ENCODE measurements at regions not wholly inside any gene's neighbourhood (a gene's known extent, or its start where the extent isn't known, plus 50 kb on each side); places are given as distances from the start of the nearest gene placed in this dataset.
"Not testable (repeated sequence)": the region's sequence is repeated elsewhere in the genome, so short reads cannot be mapped to it uniquely, and the experiment has no call there.

DNA sequence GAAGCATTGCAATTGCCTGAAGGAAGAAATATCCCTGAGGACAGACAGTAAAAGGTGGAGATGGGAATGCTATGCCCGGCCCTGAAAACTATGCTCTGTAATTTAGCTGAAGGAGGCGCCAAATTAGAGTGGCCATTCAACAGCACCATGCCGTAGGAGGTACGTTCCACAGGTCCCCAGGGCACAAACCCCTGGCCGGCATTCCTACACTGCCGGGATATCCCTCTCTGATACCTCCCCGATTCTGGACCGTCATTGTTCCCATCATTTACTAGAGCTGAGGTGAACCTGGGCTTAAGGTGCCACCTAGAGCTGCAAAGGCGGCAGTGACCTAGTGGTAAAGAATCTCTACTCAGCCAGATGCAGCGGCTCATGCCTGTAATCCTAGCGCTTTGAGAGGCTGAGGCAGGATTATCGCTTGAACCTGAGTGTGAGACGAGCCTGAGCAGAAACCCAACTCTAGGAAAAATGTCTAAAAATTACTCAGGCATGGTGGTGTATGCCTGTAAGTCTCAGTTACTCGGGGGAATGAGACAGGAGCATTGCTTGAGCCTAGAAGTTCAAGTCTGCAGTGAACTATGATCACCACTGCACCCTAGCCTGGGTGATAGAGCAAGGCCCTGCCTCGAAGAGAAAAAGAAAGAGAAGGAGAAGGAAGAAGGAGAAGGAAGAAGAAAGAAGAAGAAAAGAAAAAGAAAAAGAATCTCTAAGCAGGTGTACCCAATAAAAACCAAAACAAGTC is 53.0 kb upstream of the TNKS2 start:
- DNase-seq (ENCODE audit: low spot score), result no peak
- peak; percentile 34 for ATAC-seq
- intact Hi-C loops (cut with DNase I), result no loop called here

DNA sequence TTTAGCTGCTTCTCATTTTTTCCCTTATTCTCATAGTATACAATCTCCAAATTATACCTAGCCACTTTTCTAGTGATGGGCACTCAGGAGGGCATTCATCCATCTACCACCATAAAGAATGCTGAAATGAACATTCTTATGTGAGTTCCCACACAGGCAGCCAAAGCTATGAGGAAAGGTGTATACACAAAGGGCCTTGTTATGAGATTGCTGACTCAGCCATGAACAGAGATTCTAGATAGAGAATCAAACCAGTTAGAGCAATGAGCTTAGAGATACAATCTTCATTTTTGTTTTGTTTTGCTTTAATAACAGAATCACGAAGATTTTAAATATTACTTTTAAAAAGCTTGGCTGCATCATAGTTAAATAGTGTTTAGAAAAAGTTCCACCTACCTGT is 54.8 kb upstream of the TNKS2 start:
- ATAC-seq (no peak), DNase-seq (ENCODE audit: low spot score) (no peak)
- intact Hi-C loops (cut with DNase I), result no loop called here

DNA sequence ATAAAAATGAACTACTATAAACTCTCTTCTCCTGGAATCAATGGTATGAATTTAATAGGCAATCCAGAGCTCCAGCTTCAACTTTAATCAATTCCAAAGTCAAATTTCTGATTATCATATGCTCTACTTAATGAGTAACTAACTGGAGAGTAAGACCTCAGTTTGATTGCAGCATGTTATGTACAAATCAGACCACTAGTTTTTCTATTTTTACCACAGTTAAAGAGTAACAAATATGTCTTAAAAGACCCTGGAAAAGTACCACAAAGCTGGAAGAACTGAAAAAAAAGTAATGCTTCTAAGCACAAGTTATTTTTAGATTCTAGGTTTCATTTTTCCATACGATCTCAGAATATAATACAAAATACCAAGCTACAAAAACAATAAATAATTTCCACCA is 56.0 kb upstream of the TNKS2 start:
- ATAC-seq (no peak), DNase-seq (ENCODE audit: low spot score) (no peak)
- intact Hi-C loops (cut with DNase I), result no loop called here

DNA sequence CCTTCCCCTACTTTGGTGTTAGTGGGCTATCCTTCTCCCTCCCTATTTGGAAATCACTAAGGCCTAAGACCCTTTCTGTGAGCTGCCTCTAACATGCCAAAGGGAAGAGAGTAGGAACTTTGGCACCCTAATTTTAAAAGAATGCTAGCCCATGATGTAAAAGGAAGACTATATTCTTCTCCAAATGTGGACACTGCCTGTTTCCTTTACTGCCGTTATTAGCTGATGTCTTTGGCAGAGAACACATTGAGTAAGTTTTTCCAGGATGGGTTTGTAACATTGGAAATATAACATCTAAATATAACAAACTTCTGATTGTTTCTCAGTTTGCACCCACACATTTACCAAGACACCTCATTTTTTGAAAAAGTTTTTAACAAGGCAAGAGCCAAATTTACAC is 56.9 kb upstream of the TNKS2 start:
- intact Hi-C loops (cut with DNase I), result no loop called here
- no peak for DNase-seq (ENCODE audit: low spot score)
- ATAC-seq, result no peak

DNA sequence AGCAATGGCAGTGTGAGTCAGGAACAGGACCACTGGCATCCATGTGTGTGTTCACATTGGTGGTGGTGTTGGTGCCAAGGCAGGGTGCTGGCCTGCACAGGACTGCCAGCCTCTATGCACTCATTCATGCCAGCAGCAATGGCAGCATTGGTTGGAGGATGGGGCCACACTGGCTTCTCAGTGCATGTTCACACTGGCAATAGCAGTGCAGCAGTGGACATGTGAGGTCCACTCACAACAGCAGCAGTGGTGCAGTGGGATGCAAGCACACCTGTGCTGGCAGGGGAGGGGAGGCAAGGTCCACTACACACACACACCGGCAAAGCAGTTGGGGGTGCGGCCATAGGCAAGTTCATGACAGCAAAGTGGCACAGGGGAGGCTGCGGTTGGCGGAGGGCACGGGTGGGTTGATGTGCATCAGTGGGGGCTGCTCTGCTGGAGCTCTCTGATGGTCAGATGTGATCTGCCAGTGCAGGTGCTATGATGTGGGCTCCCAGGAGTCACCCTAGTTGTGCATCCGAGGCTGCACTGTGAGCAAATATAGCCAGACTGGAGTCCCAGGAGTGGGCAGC is 57.8 kb upstream of the TNKS2 start:
- DNase-seq (ENCODE audit: low spot score) (no peak), ATAC-seq (peak; percentile 13)
- intact Hi-C loops (cut with DNase I), result no loop called here

DNA sequence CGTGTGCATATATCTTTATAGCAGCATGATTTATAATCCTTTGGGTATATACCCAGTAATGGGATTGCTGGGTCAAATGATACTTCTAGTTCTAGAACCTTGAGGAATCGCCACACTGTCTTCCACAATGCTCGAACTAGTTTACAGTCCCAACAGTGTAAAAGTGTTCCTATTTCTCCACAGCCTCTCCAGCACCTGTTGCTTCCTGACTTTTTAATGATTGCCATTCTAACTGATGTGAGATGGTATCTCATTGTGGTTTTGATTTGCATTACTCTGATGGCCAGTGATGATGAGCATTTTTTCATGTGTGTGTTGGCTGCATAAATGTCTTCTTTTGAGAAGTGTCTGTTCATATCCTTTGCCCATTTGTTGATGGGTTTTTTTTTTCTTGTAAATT is 66.0 kb upstream of the TNKS2 start:
- DNase-seq (ENCODE audit: low spot score); ATAC-seq; intact Hi-C loops (cut with DNase I): not testable (repeated sequence)

DNA sequence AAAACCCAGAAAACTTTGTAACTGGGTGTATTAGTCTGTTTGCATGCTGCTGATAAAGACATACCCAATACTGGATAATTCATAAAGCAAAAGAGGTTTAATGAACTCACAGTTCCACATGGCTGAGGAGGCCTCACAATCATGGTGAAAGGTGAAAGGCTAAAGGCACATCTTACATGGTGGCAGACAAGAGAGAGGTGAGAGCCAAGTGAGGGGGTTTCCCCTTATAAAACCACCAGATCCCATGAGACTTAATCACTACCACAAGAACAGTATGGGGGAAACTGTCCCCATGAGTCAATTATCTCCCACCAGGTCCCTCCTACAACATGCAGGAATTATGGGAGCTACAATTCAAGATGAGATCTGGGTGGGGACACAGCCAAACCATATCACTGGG is 68.9 kb upstream of the TNKS2 start:
- DNase-seq (ENCODE audit: low spot score); ATAC-seq; intact Hi-C loops (cut with DNase I): not testable (repeated sequence)

DNA sequence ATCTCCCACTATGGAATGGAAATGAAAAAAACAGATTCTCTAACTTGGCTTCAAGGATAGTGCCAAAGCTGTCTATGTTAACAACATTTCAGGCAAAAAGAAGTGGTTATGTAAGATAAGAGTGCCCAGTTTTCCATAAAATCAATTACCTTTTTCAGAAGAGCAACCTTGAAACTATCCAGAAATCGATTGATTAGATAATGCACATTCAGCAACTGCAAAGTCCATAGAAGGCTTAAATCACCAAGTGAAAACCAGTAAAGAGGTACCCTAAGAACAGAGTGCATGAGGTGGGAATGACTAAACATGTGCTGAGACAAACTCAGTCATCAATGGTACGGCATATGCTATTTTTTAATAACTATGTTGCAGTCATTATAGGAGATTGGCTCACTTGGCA is 71.9 kb upstream of the TNKS2 start:
- intact Hi-C loops (cut with DNase I), result no loop called here
- no peak for DNase-seq (ENCODE audit: low spot score)
- ATAC-seq, result no peak

DNA sequence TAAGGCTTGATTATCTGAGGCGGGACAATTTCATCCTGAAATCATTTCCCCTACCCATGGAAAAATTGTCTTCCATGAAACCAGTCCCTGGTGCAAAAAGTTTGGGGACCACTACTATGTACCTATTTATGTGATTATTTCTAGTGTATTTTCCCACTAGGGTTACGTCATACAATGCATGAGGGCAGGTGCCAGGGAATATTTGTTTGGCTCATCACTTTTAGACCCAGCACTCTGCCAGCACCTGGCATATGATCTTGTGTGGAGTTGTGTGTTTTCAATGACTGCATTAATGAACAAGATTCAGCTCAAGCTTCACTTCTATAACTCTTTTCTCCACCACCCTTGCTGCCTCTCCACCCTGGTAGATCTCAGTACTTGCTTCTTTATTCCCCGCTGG is 73.3 kb upstream of the TNKS2 start:
- DNase-seq (ENCODE audit: low spot score) (no peak), ATAC-seq (no peak)
- intact Hi-C loops (cut with DNase I), result no loop called here

DNA sequence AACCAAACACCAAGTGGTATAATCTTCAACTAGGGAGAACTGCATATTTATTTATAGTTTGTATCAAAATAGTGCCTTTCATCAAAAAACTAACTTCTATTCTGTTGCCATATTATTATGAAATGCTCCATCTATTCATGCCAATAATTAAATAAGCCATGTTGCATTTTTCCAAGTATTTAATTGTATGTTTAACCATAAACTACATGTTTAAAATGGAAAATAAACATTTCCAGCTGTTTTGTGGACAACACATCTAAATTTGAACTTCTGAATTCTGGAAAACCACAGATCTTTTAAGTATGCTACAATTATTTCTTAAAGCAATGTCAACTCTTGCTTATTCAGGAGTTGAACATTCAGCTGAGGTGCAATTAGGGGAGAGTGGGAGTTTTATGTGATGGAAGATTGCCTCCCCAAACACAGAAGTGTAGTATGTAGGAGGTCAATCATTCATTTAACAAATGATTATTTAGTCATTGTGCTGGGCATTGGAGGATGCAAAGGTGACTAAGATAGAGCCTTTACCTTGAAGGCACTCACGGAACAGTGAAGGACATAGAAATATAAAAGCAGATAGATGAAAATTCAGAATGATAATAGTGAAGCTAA is 80.7 kb upstream of the PPP1R3C start:
- no peak for DNase-seq (ENCODE audit: low spot score)
- intact Hi-C loops (cut with DNase I), result no loop called here
- ATAC-seq, result no peak

DNA sequence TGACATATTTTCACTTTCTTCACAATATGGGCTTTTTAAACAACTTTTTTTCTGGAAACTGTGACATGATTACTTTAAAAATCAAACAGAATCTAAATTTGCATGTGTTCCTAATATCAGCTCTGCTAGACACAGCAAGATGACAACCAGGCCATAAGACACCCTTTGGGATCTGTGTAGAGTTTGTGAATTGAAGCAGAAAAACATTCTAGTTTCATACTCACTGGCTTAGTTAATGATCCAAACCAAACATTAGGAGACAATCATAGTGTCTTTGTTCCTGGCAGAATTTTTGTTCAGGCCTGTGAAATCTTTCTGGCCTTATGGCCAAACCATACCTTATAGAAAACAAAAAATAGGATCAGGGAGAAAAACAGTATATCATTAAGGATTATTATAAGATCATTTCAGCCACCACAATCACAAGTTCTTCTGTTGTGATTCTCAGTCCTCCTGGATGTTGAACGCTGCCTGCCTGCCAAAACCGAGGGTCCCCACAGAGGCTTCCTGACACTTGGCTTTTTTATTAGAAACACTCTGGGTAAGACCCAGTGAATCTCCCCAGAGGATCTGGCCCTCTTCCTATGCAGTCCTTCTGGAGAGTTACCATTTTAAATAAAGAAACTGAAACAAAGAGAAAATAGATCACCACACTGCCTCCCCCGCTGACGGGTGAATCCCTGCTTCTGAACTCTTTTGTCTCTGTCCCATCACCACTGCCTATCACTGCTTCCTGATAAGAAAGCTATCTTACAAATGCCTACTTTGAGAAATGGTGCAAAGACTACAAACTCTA is 79.2 kb upstream of the PPP1R3C start:
- intact Hi-C loops (cut with DNase I), result no loop called here
- peak; percentile 55 for ATAC-seq
- no peak for DNase-seq (ENCODE audit: low spot score)

DNA sequence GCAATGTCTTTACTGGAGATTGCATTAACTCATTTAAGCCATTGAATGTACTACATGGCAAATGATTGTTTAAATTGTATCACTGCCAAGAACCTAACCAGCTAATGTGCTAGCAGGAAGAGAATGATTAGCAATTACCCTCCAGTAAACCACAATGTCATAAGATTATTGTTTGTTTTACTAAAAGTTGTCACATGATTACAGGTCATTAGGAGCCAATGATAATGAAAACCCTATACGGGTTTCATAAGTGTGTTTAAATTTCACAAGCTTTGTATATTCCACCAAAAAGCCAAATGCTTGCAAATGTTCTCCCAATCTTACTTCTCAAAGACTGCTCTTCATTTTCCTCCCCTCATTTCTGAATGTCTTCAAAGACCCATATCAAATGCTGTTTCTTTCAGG is 76.5 kb upstream of the PPP1R3C start:
- no peak for ATAC-seq
- intact Hi-C loops (cut with DNase I), result no loop called here
- DNase-seq (ENCODE audit: low spot score), result no peak

DNA sequence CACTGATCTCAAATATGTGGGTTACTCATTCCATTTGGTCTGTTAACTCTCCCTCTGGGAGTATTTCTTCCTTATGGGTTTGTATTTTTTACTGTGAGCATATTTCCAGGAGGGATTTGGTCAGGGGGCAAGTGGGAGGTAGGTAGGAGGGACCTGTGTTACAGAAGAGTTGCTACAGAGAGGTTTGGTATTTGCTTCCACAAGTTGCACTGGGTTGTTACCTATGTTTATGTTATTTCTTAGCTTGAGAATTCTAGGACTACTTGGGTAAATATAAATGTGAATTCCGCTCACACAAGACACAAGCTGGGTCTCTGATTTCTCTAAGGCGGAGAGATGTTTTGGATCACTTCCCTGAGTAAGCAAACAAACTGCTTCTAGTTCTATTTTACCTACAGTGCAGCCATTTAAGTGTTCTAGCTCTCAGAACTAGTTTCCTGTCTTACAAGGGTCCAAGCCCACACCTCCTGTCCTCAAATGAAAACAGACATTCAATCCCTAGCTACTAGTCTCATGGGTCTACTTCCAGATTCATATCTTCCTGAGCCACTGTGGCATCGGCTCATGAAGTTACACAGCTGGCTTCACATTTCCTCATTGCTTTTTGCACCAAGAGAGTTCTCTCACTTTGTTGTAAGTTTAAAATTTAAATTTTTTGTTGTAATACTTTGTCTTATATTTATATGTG is 75.4 kb upstream of the PPP1R3C start:
- intact Hi-C loops (cut with DNase I), result no loop called here
- ATAC-seq, result no peak
- DNase-seq (ENCODE audit: low spot score), result no peak

DNA sequence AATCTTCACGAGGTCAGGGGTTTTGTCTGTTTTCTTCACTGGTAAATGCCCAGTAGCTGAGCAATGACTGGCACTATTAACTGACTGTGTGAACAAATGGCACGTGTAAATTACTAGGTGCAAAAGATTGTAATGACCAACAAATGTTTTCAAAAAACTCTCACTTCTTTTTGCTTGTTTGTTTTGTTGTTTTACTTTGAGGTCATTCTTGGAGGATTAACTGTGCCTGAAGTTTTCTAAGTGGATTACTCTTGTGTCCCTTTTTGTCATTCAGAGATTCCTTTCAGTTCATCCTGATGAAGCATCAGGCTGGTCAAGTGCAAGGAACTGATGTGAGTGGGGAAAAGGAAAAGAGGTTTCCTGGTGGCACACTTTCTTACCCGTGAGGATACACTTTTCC is 74.4 kb upstream of the PPP1R3C start:
- intact Hi-C loops (cut with DNase I), result no loop called here
- no peak for ATAC-seq
- no peak for DNase-seq (ENCODE audit: low spot score)

DNA sequence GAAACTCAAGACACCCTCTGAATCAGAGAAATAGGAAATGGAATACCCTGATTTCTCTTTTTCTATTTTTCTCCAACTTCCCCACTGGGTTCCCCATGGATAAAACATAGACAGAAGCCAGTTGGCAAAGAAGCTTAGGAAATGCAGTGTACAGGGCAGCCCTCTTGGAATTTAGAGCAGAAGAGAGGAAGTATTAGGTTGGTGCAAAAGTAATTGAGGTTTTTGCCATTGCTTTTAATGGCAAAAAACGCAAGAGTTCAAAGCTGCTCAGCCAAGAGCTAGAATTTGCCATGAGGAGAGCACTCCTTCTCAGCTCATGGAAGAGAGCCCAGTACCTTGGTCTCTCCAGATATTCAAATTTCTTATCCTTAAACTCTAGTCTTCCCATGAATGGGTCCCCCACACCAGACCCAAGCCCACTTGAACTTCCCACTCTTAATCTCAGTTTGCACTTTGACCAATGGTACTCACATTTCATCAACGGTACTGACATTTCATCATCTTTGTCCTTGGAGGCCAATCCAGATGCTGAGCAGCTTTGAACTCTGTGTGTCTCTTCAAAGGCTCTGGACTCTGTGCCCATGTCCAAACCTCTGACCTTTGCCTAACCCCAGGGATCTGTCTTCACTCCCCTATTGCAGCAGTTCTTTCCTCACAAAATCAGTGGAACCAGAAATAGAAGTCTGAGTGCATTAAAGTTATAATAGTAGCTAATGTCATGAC is 73.2 kb upstream of the PPP1R3C start:
- intact Hi-C loops (cut with DNase I), result no loop called here
- peak; percentile 98 for ATAC-seq
- DNase-seq (ENCODE audit: low spot score), result no peak

DNA sequence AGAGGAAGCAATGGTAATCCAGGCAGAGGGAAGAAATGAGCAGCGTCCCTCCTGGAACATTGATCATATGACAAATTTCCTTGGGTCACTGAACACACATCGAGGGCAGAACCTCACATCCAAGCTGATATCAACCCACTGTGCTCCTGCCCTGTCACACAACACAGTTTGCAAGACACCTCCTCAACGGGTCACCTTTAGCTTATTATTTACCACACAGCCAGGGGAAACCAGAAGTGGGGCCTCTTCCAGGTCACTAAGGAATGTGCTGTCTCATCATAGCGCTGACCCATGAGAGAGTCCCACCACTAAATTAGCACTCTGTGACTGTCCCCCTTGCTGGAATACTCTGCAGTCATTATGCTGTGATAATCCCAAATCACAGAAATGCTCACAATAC is 69.7 kb upstream of the PPP1R3C start:
- ATAC-seq, result no peak
- intact Hi-C loops (cut with DNase I), result no loop called here
- no peak for DNase-seq (ENCODE audit: low spot score)

DNA sequence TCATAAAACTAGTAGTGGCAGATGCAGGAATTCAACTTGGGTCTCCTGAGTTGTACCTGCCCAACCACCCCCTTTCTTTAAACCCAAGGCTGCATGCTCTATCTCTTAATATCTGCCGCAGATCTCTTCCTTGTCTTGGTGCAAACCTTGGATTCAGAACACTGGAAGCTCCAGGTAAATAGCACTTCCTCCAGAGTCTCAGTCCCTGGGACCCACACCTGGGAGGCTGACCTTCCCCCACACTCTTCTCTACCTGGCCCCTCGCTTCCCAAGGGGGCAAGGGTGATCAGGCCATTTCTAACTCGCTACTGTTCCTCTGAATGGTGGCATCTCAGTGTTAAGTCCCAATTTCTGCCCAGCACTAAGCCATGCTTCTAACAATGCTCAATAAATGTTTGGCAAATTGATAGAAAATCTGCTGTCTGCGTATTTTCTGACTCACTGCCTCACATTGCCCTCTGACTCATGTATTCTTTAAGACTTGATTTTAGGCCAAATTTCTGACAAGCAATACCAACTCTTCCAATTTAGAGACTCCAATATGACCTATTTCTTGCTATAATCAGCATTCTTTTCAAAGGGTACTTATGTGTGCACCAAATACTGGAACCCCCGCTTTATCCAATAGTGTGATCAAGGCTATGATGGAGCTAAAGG is 68.0 kb upstream of the PPP1R3C start:
- DNase-seq (ENCODE audit: low spot score) (no peak), ATAC-seq (no peak)
- intact Hi-C loops (cut with DNase I), result no loop called here

DNA sequence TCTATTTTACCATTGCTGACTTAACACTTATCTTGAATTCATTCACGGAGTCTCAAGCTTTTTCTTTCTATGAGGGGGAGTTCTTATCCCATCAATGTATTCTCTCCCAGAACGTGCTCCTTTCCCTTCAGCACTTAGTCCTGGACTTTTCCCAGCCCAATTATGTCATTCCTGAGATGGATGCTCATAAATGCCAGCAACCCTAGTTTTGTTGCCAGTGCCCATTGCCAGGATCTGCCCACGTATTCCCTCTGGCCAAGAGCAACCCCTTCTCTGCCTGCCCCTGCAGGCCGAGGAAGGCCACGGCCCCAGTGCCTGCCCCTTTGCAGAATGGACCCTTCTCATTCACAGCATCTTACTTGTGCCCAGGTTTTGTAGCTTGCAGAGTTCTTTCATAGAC is 67.4 kb upstream of the PPP1R3C start:
- intact Hi-C loops (cut with DNase I), result no loop called here
- DNase-seq (ENCODE audit: low spot score) (no peak), ATAC-seq (no peak)
